Body of pancreas (tissue), 4 donors: ENCODE measurements at regions not wholly inside any gene's neighbourhood (a gene's known extent, or its start where the extent isn't known, plus 50 kb on each side); places are given as distances from the start of the nearest gene placed in this dataset.

Experiments
- CTCF ChIP-seq, 7 experiments: fragments of 450-650 bp in 4 of 7; fragments of 200-600 bp in 3 of 7; sonication (generic) in 3 of 7; IDR thresholded peaks; one replicate each; pipeline ENCODE4 v1.5.1; 2016 to 2019; ENCODE audit warnings: antibody characterized with exemption in 7 of 7
- POLR2A ChIP-seq, 3 donors: fragments of 450-650 bp; IDR thresholded peaks; one replicate each; pipeline ENCODE4 v1.6.1; 2016; ENCODE audit warnings: antibody characterized with exemption in 3 of 3, mild to moderate bottlenecking in 2 of 3

GRCh38 chr22:48603621-48604320 lies 1223.9 kb downstream of the BRD1 start:
- TF ChIP-seq CTCF (IDR thresholded peaks at IDR 0.05): no peak
- TF ChIP-seq POLR2A (IDR thresholded peaks at IDR 0.05): no peak
